Mesenchymal stem cell (in vitro differentiated cells and primary cell): ENCODE measurements at regions not wholly inside any gene's neighbourhood (a gene's known extent, or its start where the extent isn't known, plus 50 kb on each side); places are given as distances from the start of the nearest gene placed in this dataset.

ENCODE experiments used
- DNase-seq: peaks from one replicate; pipeline ENCODE4 v3.0.0-alpha.2; 2013
- H2AFZ ChIP-seq: one replicate; pipeline ENCODE4 v1.6.1; 2013; ENCODE audit warnings: low read depth, mild to moderate bottlenecking, control low read depth, inconsistent platforms, low read length, moderate library complexity
- H2AK5ac ChIP-seq: 2 replicates; pipeline ENCODE4 v1.6.1; 2013; ENCODE audit warnings: low read length, moderate library complexity, mild to moderate bottlenecking, inconsistent platforms; ENCODE audit not compliant: severe bottlenecking
- H2BK120ac ChIP-seq: one replicate; pipeline ENCODE4 v1.6.1; 2013; ENCODE audit warnings: low read depth, mild to moderate bottlenecking, inconsistent platforms, low read length, moderate library complexity
- H2BK12ac ChIP-seq, 2 experiments: one replicate each; pipeline ENCODE4 v1.6.1; 2013; ENCODE audit warnings: inconsistent platforms in 2 of 2, low read length in 2 of 2, mild to moderate bottlenecking in 2 of 2, moderate library complexity in 2 of 2, control low read depth in 1 of 2
- H2BK15ac ChIP-seq: one replicate; pipeline ENCODE4 v1.6.1; 2013; ENCODE audit warnings: mild to moderate bottlenecking, low read depth, inconsistent platforms; ENCODE audit not compliant: poor library complexity, severe bottlenecking
- H2BK5ac ChIP-seq: 2 replicates; pipeline ENCODE4 v1.6.1; 2013; ENCODE audit warnings: low read depth, mild to moderate bottlenecking, low read length, control low read depth, inconsistent platforms; ENCODE audit not compliant: poor library complexity, severe bottlenecking
- H3K14ac ChIP-seq, 2 experiments: one replicate each; pipeline ENCODE4 v1.6.1; 2013; ENCODE audit warnings: inconsistent platforms in 2 of 2, low read length in 2 of 2, control low read depth in 1 of 2, mild to moderate bottlenecking in 1 of 2, moderate library complexity in 1 of 2
- H3K18ac ChIP-seq, 2 experiments: one replicate each; pipeline ENCODE4 v1.6.1; 2013; ENCODE audit warnings: inconsistent platforms in 2 of 2, low read length in 2 of 2, control low read depth in 1 of 2, low read depth in 1 of 2, mild to moderate bottlenecking in 1 of 2
- H3K23ac ChIP-seq, 2 experiments: one replicate each; pipeline ENCODE4 v1.6.1; 2013; ENCODE audit warnings: inconsistent platforms in 2 of 2, low read length in 2 of 2, mild to moderate bottlenecking in 2 of 2, moderate library complexity in 2 of 2, control low read depth in 1 of 2
- H3K27ac ChIP-seq: 2 replicates; pipeline ENCODE4 v1.5.1; 2013; ENCODE audit warnings: mild to moderate bottlenecking, moderate library complexity, low read length, control low read depth, inconsistent platforms; ENCODE audit not compliant: poor library complexity, severe bottlenecking
- H3K27me3 ChIP-seq, 2 experiments: 2 replicates each; pipeline versions ENCODE4 v1.6.1 to v1.7.0; 2013; ENCODE audit warnings: low read length in 2 of 2, mild to moderate bottlenecking in 2 of 2, moderate library complexity in 2 of 2, control low read depth in 1 of 2, inconsistent platforms in 1 of 2; ENCODE audit not compliant: control insufficient read depth in 1 of 2, insufficient read depth in 1 of 2
- H3K36me3 ChIP-seq, 2 experiments: 2 replicates each; pipeline versions ENCODE4 v1.6.1 to v1.7.0; 2013; ENCODE audit warnings: low read length in 2 of 2, control low read depth in 1 of 2, inconsistent platforms in 1 of 2, low read depth in 1 of 2, mild to moderate bottlenecking in 1 of 2; ENCODE audit not compliant: insufficient read depth in 2 of 2, control insufficient read depth in 1 of 2
- H3K4ac ChIP-seq, 2 experiments: one replicate each; pipeline ENCODE4 v1.6.1; 2013; ENCODE audit warnings: inconsistent platforms in 2 of 2, low read length in 2 of 2, mild to moderate bottlenecking in 2 of 2, moderate library complexity in 2 of 2, control low read depth in 1 of 2, low read depth in 1 of 2
- H3K4me1 ChIP-seq: 2 replicates; pipeline ENCODE4 v1.6.1; 2013; ENCODE audit warnings: low read depth, low read length, control low read depth; ENCODE audit not compliant: control insufficient read depth, insufficient read depth
- H3K4me2 ChIP-seq: 2 replicates; pipeline ENCODE4 v1.6.1; 2013; ENCODE audit warnings: low read length, mild to moderate bottlenecking, inconsistent platforms; ENCODE audit not compliant: poor library complexity, severe bottlenecking
- H3K4me3 ChIP-seq, 2 experiments: 2 replicates each; pipeline versions ENCODE4 v1.5.1 to v1.7.0; 2013; ENCODE audit warnings: low read length in 2 of 2, mild to moderate bottlenecking in 2 of 2, control low read depth in 1 of 2, low read depth in 1 of 2; ENCODE audit not compliant: insufficient read depth in 1 of 2
- H3K79me1 ChIP-seq: replicated peaks from 2 replicates; pipeline ENCODE4 v1.6.1; 2013; ENCODE audit warnings: mild to moderate bottlenecking, control low read depth, low read length, inconsistent platforms; ENCODE audit not compliant: poor library complexity, severe bottlenecking
- H3K9ac ChIP-seq: 2 replicates; pipeline ENCODE4 v1.7.0; 2013; ENCODE audit warnings: mild to moderate bottlenecking, low read length, moderate library complexity
- H3K9me3 ChIP-seq: 2 replicates; pipeline ENCODE4 v1.7.0; 2013; ENCODE audit warnings: mild to moderate bottlenecking, low read length; ENCODE audit not compliant: control insufficient read depth
- H4K8ac ChIP-seq: one replicate; pipeline ENCODE4 v1.6.1; 2013; ENCODE audit warnings: inconsistent platforms, mild to moderate bottlenecking, low read length, moderate library complexity
- H4K91ac ChIP-seq: one replicate; pipeline ENCODE4 v1.6.1; 2013; ENCODE audit warnings: mild to moderate bottlenecking, low read length, inconsistent platforms
- WGBS: methylation state at CpG from one replicate; pipeline ENCODE4 v1.1.7; 2013; ENCODE audit warnings: mixed read lengths; 5-methylcytosine and 5-hydroxymethylcytosine counted together

DNA sequence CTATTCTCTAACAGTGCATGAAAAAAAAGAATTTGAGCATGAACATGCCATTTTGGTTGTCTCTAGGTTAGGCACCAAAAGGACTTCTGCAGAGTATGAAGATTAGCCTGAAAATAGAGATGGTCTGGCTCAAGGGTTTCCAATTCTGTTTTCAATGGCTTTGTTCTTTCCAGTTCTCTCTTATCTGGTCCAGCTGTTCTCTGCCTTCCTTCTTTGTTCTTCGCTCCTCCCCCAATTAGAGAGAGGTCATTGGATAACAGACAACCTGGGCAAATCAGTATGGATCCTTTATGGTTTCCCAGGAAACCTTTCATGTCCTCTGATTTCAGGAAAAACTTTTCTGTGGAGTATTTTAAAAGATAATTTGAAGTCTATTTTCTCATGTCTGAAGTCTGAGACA is 623.4 kb downstream of the PCDH17 start:
- 83% methylated on average over 1 of the region's 1 CpG for WGBS
- H3K18ac ChIP-seq: no peak overlapping the region

GRCh38 chr13:58266271-58266670 is 634.7 kb downstream of the PCDH17 start:
- no peak overlapping the region for H2BK5ac ChIP-seq
- no peak overlapping the region for H3K4me2 ChIP-seq
- no CpG with 5 or more reads among the region's 1 CpG for WGBS
- H2BK15ac ChIP-seq: no peak overlapping the region
- no peaks in the 10 kb centered on the region for H3K4me1 ChIP-seq
- H3K4me3 ChIP-seq: no peak overlapping the region
- peaks cover 5% of the 10 kb centered on the region for H3K9me3 ChIP-seq
- H3K18ac ChIP-seq: no peak overlapping the region
- no peak overlapping the region for H2AK5ac ChIP-seq
- no peak overlapping the region for H3K14ac ChIP-seq
- no peak overlapping the region for H3K27ac ChIP-seq
- H3K79me1 ChIP-seq: no peaks in the 10 kb centered on the region
- H4K8ac ChIP-seq: no peak overlapping the region
- DNase-seq: no peak
- H3K23ac ChIP-seq: no peak overlapping the region
- no peak overlapping the region for H2AFZ ChIP-seq
- H3K36me3 ChIP-seq: no peaks in the 10 kb centered on the region
- no peaks in the 10 kb centered on the region for H3K27me3 ChIP-seq
- no peak overlapping the region for H4K91ac ChIP-seq
- no peak overlapping the region for H3K9ac ChIP-seq
- H3K4ac ChIP-seq: no peak overlapping the region
- no peak overlapping the region for H2BK120ac ChIP-seq
- H2BK12ac ChIP-seq: no peak overlapping the region

More for the DNA sequence above, 623.4 kb downstream of the PCDH17 start:
- Histone ChIP-seq H3K27me3 (no peaks in the 10 kb centered on the region), H2BK5ac (no peak overlapping the region), H3K23ac (no peak overlapping the region), H2BK15ac (no peak overlapping the region), H2BK120ac (no peak overlapping the region), H3K9ac (no peak overlapping the region), H2BK12ac (no peak overlapping the region), H2AK5ac (no peak overlapping the region), H3K9me3 (peaks cover 13% of the 10 kb centered on the region), H3K14ac (no peak overlapping the region), H3K4me3 (no peak overlapping the region), H3K4me2 (no peak overlapping the region), H3K27ac (no peak overlapping the region), H2AFZ (no peak overlapping the region), H3K36me3 (no peaks in the 10 kb centered on the region), H4K8ac (no peak overlapping the region), H3K4ac (no peak overlapping the region), H4K91ac (no peak overlapping the region), H3K79me1 (no peaks in the 10 kb centered on the region), H3K4me1 (no peaks in the 10 kb centered on the region)
- DNase-seq: no peak

DNA sequence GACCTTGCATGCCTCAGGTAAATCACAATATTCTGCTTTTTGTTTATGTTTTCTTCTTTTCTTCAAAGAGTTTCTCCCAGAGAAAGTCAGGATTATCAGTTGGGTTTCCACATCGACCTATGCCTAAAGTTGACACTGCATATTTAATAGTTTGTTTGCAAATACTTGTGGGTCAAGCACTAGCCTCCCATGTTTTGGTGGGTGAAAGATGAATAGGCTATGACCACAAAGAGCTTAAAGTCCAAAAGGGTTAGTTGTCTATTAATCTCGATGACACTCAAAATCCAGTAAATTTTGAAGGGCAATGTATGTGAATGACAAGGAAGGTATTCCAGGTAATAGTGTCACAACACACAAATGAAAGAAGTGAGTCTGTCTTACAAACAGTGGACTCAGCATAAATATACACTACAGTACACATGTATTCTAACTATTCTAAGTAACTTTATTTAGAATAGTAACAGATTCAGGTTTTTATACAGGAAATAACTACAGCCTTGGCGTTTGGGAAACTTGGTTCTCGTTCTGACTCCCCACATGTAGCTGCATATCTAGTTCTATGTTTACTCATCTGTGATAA is 667.1 kb downstream of the PCDH17 start:
- no peak overlapping the region for H3K4me2 ChIP-seq
- WGBS: 95% methylated on average over 4 of the region's 4 CpGs

GRCh38 chr13:58300224-58300623 is 668.7 kb downstream of the PCDH17 start:
- Histone ChIP-seq H3K9ac (no peak overlapping the region), H3K4me2 (no peak overlapping the region), H3K4ac (no peak overlapping the region), H3K23ac (no peak overlapping the region), H3K9me3 (no peaks in the 10 kb centered on the region), H3K4me1 (no peaks in the 10 kb centered on the region), H2AFZ (no peak overlapping the region), H2BK12ac (no peak overlapping the region), H2BK15ac (no peak overlapping the region), H3K79me1 (no peaks in the 10 kb centered on the region), H3K4me3 (no peak overlapping the region), H3K27ac (no peak overlapping the region), H3K18ac (no peak overlapping the region), H2BK120ac (no peak overlapping the region), H3K36me3 (no peaks in the 10 kb centered on the region), H2AK5ac (no peak overlapping the region), H2BK5ac (no peak overlapping the region), H3K14ac (no peak overlapping the region), H3K27me3 (no peaks in the 10 kb centered on the region), H4K8ac (no peak overlapping the region), H4K91ac (no peak overlapping the region)
- no peak for DNase-seq

More for the DNA sequence above, 667.1 kb downstream of the PCDH17 start:
- Histone ChIP-seq H3K27ac (no peak overlapping the region), H2AK5ac (no peak overlapping the region), H3K9me3 (no peaks in the 10 kb centered on the region), H2BK120ac (no peak overlapping the region), H2BK12ac (no peak overlapping the region), H3K14ac (no peak overlapping the region), H2AFZ (no peak overlapping the region), H3K4ac (no peak overlapping the region), H3K23ac (no peak overlapping the region), H3K18ac (no peak overlapping the region), H3K27me3 (no peaks in the 10 kb centered on the region), H2BK5ac (no peak overlapping the region), H4K8ac (no peak overlapping the region), H2BK15ac (no peak overlapping the region), H3K4me1 (no peaks in the 10 kb centered on the region), H3K4me3 (no peak overlapping the region), H3K36me3 (no peaks in the 10 kb centered on the region), H3K9ac (no peak overlapping the region), H3K79me1 (no peaks in the 10 kb centered on the region), H4K91ac (no peak overlapping the region)
- DNase-seq: no peak
